LoVo (cell line): ENCODE measurements at regions not wholly inside any gene's neighbourhood (a gene's known extent, or its start where the extent isn't known, plus 50 kb on each side); places are given as distances from the start of the nearest gene placed in this dataset.
A peak's percentile ranks its signal among the peaks of the same experiment; 100 is the strongest.
"Not testable (repeated sequence)": the region's sequence is repeated elsewhere in the genome, so short reads cannot be mapped to it uniquely, and the experiment has no call there.

Experiments
- DNase-seq: peaks from one replicate; pipeline ENCODE4 v3.0.0-alpha.2; 2016; ENCODE audit warnings: low spot score

- DNase-seq = no peak
These were observed 119.7 kb downstream of the MACROH2A1 start for GRCh38 chr5:135279328-135279727.

- no peak for DNase-seq
These were observed 122.9 kb downstream of the MACROH2A1 start for GRCh38 chr5:135276151-135276550.

- DNase-seq = no peak
These were observed 125.8 kb downstream of the MACROH2A1 start for GRCh38 chr5:135273212-135273611.

GRCh38 chr5:135272311-135272805 is 126.7 kb downstream of the MACROH2A1 start:
- DNase-seq = no peak

- DNase-seq = no peak
These were observed 127.3 kb downstream of the MACROH2A1 start for GRCh38 chr5:135271533-135272310.

- DNase-seq = no peak
These were observed 129.1 kb downstream of the MACROH2A1 start for GRCh38 chr5:135269931-135270421.

- no peak for DNase-seq
These were observed 129.8 kb downstream of the MACROH2A1 start for GRCh38 chr5:135269199-135269598.

- no peak for DNase-seq
These were observed 132.1 kb downstream of the MACROH2A1 start for GRCh38 chr5:135266975-135267374.

GRCh38 chr5:135266303-135266635 is 132.8 kb downstream of the MACROH2A1 start:
- no peak for DNase-seq

GRCh38 chr5:135265497-135266302 is 133.3 kb downstream of the MACROH2A1 start:
- DNase-seq = no peak

GRCh38 chr5:135264451-135265440 is 134.3 kb downstream of the MACROH2A1 start:
- DNase-seq = no peak

GRCh38 chr5:135263022-135263668 is 135.9 kb downstream of the MACROH2A1 start:
- DNase-seq = peak; percentile 61

- no peak for DNase-seq
These were observed 136.7 kb downstream of the MACROH2A1 start for GRCh38 chr5:135262364-135262763.

- not testable (repeated sequence) for DNase-seq
These were observed 138.9 kb downstream of the MACROH2A1 start for GRCh38 chr5:135260108-135260507.

- no peak for DNase-seq
These were observed 143.4 kb downstream of the MACROH2A1 start for GRCh38 chr5:135255461-135256178.

GRCh38 chr5:135254183-135254582 is 144.8 kb downstream of the MACROH2A1 start:
- DNase-seq = no peak

- DNase-seq = no peak
These were observed 145.3 kb downstream of the MACROH2A1 start for GRCh38 chr5:135253601-135254178.

- DNase-seq = no peak
These were observed 147.9 kb downstream of the MACROH2A1 start for GRCh38 chr5:135251093-135251492.

- no peak for DNase-seq
These were observed 148.4 kb downstream of the MACROH2A1 start for GRCh38 chr5:135250671-135251070.

- no peak for DNase-seq
These were observed 149.4 kb downstream of the MACROH2A1 start for GRCh38 chr5:135249658-135250057.
